Omental fat pad (tissue), 3 donors: ENCODE measurements at regions not wholly inside any gene's neighbourhood (a gene's known extent, or its start where the extent isn't known, plus 50 kb on each side); places are given as distances from the start of the nearest gene placed in this dataset.

ENCODE experiments used
- ATAC-seq: fragments of 150-250 bp; one replicate; pipeline ENCODE4 v1.9.1; 2016; ENCODE audit warnings: mild to moderate bottlenecking, moderate library complexity; ENCODE audit not compliant: low FRiP score
- DNase-seq: peaks from one replicate; pipeline ENCODE4 v3.0.0-alpha.2; 2019; ENCODE audit warnings: low spot score
- CTCF ChIP-seq, 3 donors: fragments of 450-650 bp; IDR thresholded peaks; one replicate each; pipeline ENCODE4 v1.5.1; 2016 to 2017; ENCODE audit warnings: antibody characterized with exemption in 3 of 3, mild to moderate bottlenecking in 3 of 3, moderate library complexity in 2 of 3

GRCh38 chr13:37277007-37277406 is 171.5 kb upstream of the CSNK1A1L start:
- DNase-seq: no peak
- no peak for TF ChIP-seq CTCF (IDR thresholded peaks at IDR 0.05)
- ATAC-seq: no peak

- ATAC-seq (no peak), DNase-seq (no peak)
- TF ChIP-seq CTCF (IDR thresholded peaks at IDR 0.05): no peak
These were observed 169.4 kb upstream of the CSNK1A1L start for GRCh38 chr13:37274569-37275497.

GRCh38 chr13:37273836-37274235 is 168.4 kb upstream of the CSNK1A1L start:
- DNase-seq: no peak
- no peak for TF ChIP-seq CTCF (IDR thresholded peaks at IDR 0.05)
- ATAC-seq: no peak

- no peak for DNase-seq
- ATAC-seq: no peak
- no peak for TF ChIP-seq CTCF (IDR thresholded peaks at IDR 0.05)
These were observed 164.9 kb upstream of the CSNK1A1L start for GRCh38 chr13:37270226-37271001.

- TF ChIP-seq CTCF (IDR thresholded peaks at IDR 0.05): no peak
- ATAC-seq: no peak
These were observed 158.4 kb upstream of the CSNK1A1L start for GRCh38 chr13:37263871-37264270.

GRCh38 chr13:37257706-37258105 is 152.2 kb upstream of the CSNK1A1L start:
- no peak for TF ChIP-seq CTCF (IDR thresholded peaks at IDR 0.05)
- ATAC-seq: no peak
- no peak for DNase-seq

More at GRCh38 chr13:37263871-37264270, 158.4 kb upstream of the CSNK1A1L start:
- no peak for DNase-seq
